GM12874 (cell line): ENCODE measurements at regions not wholly inside any gene's neighbourhood (a gene's known extent, or its start where the extent isn't known, plus 50 kb on each side); places are given as distances from the start of the nearest gene placed in this dataset.

Source experiments
- TF ChIP-seq, protein P1 (sequence below): IDR thresholded peaks from 2 replicates; pipeline ENCODE4 v1.5.1; 2011; ENCODE audit warnings: low read depth, mild to moderate bottlenecking, control low read depth, low read length, moderate library complexity; ENCODE audit not compliant: insufficient read depth

- TF ChIP-seq, protein P1, sequence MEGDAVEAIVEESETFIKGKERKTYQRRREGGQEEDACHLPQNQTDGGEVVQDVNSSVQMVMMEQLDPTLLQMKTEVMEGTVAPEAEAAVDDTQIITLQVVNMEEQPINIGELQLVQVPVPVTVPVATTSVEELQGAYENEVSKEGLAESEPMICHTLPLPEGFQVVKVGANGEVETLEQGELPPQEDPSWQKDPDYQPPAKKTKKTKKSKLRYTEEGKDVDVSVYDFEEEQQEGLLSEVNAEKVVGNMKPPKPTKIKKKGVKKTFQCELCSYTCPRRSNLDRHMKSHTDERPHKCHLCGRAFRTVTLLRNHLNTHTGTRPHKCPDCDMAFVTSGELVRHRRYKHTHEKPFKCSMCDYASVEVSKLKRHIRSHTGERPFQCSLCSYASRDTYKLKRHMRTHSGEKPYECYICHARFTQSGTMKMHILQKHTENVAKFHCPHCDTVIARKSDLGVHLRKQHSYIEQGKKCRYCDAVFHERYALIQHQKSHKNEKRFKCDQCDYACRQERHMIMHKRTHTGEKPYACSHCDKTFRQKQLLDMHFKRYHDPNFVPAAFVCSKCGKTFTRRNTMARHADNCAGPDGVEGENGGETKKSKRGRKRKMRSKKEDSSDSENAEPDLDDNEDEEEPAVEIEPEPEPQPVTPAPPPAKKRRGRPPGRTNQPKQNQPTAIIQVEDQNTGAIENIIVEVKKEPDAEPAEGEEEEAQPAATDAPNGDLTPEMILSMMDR = no peak
Observed at GRCh38 chr17:70984873-70985272, 815.5 kb downstream of the KCNJ2 start.

- TF ChIP-seq, protein P1 = no peak
Observed at GRCh38 chr17:70987867-70988340, 818.6 kb downstream of the KCNJ2 start.

- TF ChIP-seq, protein P1 = no peak
Observed at GRCh38 chr17:70988622-70989021, 819.3 kb downstream of the KCNJ2 start.

DNA sequence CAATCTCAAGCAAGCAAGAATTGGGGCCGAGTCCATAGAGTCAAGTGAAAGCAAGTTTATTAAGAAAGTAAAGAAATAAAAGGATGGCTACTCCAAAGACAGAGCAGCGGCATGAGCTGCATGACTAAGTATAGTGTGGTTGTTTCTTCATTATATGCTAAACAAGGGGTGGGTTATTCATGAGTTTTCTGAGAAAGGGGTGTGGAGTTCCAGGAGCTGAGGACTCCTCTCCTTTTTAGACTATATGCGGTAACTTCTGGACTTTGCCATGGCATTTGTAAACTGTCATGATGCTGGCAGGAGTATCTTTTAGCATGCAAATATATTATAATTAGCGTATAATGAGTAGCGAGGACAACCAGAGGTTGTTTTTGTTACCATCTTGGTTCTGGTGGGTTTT is 819.9 kb downstream of the KCNJ2 start:
- TF ChIP-seq, protein P1 = no peak

DNA sequence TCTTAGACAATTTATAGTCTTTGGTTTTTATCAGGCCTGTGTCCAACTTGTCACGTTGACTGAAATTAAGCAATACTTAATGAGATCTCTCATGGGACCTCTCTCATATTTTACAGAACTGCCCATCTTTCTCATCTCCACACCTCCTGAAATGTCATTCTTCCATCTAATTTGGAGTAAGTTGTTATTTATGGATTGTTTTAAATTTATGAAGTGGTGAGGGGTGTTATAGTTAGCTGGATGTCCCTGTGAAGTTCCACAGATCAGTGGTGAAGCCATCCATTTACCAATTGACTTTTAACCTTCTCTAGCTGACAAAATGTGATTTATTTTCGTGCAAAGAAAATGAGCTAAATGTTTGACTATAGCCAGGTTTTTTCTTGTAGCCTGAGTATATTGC is 824.9 kb downstream of the KCNJ2 start:
- TF ChIP-seq, protein P1 = no peak

DNA sequence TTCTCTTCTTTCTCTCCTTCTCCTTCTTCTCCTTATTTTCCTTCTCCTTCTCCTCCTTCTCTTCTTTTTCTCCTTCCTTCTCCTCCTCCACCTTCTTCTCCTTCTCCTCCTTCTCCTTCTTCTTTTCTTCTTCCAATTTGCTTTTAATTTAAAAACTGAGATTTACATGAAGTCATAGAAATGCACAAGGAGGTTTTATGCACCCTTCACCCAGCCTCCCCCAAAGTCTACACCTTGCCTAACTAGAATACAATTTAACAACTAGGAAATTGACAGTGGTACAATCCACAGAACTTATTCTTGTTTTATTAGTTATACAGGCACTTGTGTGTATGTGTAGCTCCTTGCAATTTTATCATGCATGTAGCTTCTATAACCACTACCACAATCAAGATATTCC is 826.7 kb downstream of the KCNJ2 start:
- TF ChIP-seq, protein P1 = no peak

- TF ChIP-seq, protein P1 = no peak
Observed at GRCh38 chr17:71003736-71004135, 834.4 kb downstream of the KCNJ2 start.
